KMS-11 (cell line): ENCODE measurements at regions not wholly inside any gene's neighbourhood (a gene's known extent, or its start where the extent isn't known, plus 50 kb on each side); places are given as distances from the start of the nearest gene placed in this dataset.

Experiments used
- H2AFZ ChIP-seq: fragments of 200-600 bp; sonication (generic); 2 replicates; pipeline ENCODE4 v1.6.1; 2016; ENCODE audit warnings: antibody characterized with exemption, mixed run types, low read depth
- H3K27ac ChIP-seq: fragments of 200-600 bp; sonication (generic); 2 replicates; pipeline ENCODE4 v1.6.1; 2016; ENCODE audit warnings: mild to moderate bottlenecking, mixed run types
- H3K27me3 ChIP-seq: fragments of 200-600 bp; sonication (generic); 2 replicates; pipeline ENCODE4 v1.6.1; 2017; ENCODE audit warnings: mild to moderate bottlenecking, low read depth, mixed run types, moderate library complexity; ENCODE audit not compliant: insufficient read depth
- H3K36me3 ChIP-seq: fragments of 200-600 bp; sonication (generic); 2 replicates; pipeline ENCODE4 v1.6.1; 2017; ENCODE audit warnings: mild to moderate bottlenecking, mixed run types; ENCODE audit not compliant: insufficient read depth
- H3K4me1 ChIP-seq: fragments of 200-600 bp; sonication (generic); 2 replicates; pipeline ENCODE4 v1.6.1; 2016; ENCODE audit warnings: mild to moderate bottlenecking, low read depth, mixed run types; ENCODE audit not compliant: poor library complexity, severe bottlenecking
- H3K4me2 ChIP-seq: fragments of 200-600 bp; sonication (generic); 2 replicates; pipeline ENCODE4 v1.7.0; 2016; ENCODE audit warnings: mild to moderate bottlenecking, mixed run types
- H3K4me3 ChIP-seq: fragments of 200-600 bp; sonication (generic); IDR thresholded peaks from 2 replicates; pipeline ENCODE4 v1.6.1; 2017; ENCODE audit warnings: low read depth, low read length, mixed read lengths; ENCODE audit not compliant: insufficient read depth
- H3K79me2 ChIP-seq: fragments of 200-600 bp; sonication (generic); 2 replicates; pipeline ENCODE4 v1.6.1; 2016; ENCODE audit warnings: low read depth, mixed run types; ENCODE audit not compliant: insufficient read depth
- H3K9ac ChIP-seq: fragments of 200-600 bp; sonication (generic); 2 replicates; pipeline ENCODE4 v1.6.1; 2016; ENCODE audit warnings: mild to moderate bottlenecking, mixed run types
- H4K20me1 ChIP-seq: fragments of 200-600 bp; sonication (generic); 2 replicates; pipeline ENCODE4 v1.6.1; 2016; ENCODE audit warnings: mild to moderate bottlenecking, mixed run types; ENCODE audit not compliant: insufficient read depth
- TF ChIP-seq, protein P1 (sequence below): fragments of 200-600 bp; sonication (generic); conservative IDR thresholded peaks from 2 replicates; pipeline ENCODE4 v1.6.1; 2017; ENCODE audit warnings: low read depth, mild to moderate bottlenecking, antibody characterized with exemption, low read length, moderate library complexity, mixed read lengths

DNA sequence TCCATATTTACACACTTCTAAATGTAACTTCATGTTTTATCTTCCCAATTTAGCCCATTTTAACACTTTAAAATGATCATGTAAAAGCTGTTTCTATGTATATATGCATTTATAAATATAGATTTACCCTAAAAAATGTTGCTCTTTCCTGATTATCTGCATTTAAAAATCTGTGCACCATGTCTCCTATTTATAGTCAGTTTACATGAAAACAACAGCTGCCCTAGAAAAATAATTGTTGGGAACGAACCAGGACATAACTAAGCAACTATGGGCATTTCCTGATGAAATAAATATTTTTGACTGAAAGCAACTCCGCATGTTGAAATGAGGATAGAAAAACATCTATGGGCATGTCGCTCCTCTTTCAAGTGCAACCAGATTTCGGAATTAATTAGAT is 1368.2 kb downstream of the FAM181B start:
- H3K4me1 ChIP-seq = no peaks in the 10 kb centered on the region
- no peak overlapping the region for H3K4me2 ChIP-seq
- H3K27me3 ChIP-seq = no peaks in the 10 kb centered on the region
- H3K9ac ChIP-seq = no peak overlapping the region
- H3K36me3 ChIP-seq = no peaks in the 10 kb centered on the region
- H3K4me3 ChIP-seq = no peak overlapping the region
- no peak overlapping the region for H2AFZ ChIP-seq
- no peaks in the 10 kb centered on the region for H3K79me2 ChIP-seq
- H3K27ac ChIP-seq = no peak overlapping the region
- no peaks in the 10 kb centered on the region for H4K20me1 ChIP-seq
- TF ChIP-seq, protein P1, sequence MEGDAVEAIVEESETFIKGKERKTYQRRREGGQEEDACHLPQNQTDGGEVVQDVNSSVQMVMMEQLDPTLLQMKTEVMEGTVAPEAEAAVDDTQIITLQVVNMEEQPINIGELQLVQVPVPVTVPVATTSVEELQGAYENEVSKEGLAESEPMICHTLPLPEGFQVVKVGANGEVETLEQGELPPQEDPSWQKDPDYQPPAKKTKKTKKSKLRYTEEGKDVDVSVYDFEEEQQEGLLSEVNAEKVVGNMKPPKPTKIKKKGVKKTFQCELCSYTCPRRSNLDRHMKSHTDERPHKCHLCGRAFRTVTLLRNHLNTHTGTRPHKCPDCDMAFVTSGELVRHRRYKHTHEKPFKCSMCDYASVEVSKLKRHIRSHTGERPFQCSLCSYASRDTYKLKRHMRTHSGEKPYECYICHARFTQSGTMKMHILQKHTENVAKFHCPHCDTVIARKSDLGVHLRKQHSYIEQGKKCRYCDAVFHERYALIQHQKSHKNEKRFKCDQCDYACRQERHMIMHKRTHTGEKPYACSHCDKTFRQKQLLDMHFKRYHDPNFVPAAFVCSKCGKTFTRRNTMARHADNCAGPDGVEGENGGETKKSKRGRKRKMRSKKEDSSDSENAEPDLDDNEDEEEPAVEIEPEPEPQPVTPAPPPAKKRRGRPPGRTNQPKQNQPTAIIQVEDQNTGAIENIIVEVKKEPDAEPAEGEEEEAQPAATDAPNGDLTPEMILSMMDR = no peak

DNA sequence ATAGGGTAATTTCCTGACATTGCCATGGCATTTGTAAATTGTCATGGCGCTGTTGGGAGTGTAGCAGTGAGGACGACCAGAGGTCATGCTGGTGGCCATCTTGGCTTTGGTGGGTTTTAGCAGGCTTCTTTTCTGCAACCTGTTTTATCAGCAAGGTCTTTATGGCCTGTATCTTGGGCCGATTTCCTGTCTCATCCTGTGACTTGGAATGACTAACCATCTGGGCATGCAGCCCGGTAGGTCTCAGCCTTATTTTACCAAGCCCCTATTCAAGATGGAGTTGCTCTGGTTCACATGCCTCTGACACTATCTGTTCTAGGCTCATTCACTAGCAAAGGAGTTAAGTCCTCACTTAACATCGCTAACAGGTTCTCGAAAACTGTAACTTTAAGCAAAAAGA is 1374.2 kb downstream of the FAM181B start:
- Histone ChIP-seq H3K4me2 (no peak overlapping the region), H3K4me3 (no peak overlapping the region), H3K27me3 (no peaks in the 10 kb centered on the region), H3K9ac (no peak overlapping the region), H3K79me2 (no peaks in the 10 kb centered on the region), H4K20me1 (no peaks in the 10 kb centered on the region), H2AFZ (no peak overlapping the region), H3K4me1 (no peaks in the 10 kb centered on the region), H3K36me3 (no peaks in the 10 kb centered on the region), H3K27ac (no peak overlapping the region)
- TF ChIP-seq, protein P1 = no peak

DNA sequence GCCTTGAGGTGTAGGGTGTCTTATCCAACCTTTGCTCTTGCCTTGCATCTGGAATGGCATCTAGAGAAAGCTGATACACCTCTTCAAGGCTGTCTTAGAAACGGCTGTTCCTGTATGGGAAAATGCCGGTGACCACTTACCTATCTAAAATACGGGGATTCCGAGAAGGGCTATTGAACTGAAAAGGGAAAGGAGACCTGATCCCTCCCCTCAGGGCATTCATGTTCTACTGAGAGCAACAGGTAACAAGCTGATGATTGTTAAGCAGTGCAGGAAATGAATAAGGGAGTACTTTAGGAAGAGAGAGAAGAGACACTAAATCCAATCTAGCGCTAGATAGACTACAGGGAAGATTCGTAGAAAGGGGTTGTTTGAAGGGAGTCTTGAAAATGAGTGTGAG is 1388.1 kb downstream of the FAM181B start:
- no peak overlapping the region for H3K4me2 ChIP-seq
- no peaks in the 10 kb centered on the region for H4K20me1 ChIP-seq
- H3K4me3 ChIP-seq = no peak overlapping the region
- H3K36me3 ChIP-seq = no peaks in the 10 kb centered on the region
- H3K27ac ChIP-seq = no peak overlapping the region
- H3K27me3 ChIP-seq = no peaks in the 10 kb centered on the region
- no peak overlapping the region for H3K9ac ChIP-seq
- TF ChIP-seq, protein P1 = no peak
- no peak overlapping the region for H2AFZ ChIP-seq
- peaks cover 3% of the 10 kb centered on the region for H3K4me1 ChIP-seq
- H3K79me2 ChIP-seq = no peaks in the 10 kb centered on the region

DNA sequence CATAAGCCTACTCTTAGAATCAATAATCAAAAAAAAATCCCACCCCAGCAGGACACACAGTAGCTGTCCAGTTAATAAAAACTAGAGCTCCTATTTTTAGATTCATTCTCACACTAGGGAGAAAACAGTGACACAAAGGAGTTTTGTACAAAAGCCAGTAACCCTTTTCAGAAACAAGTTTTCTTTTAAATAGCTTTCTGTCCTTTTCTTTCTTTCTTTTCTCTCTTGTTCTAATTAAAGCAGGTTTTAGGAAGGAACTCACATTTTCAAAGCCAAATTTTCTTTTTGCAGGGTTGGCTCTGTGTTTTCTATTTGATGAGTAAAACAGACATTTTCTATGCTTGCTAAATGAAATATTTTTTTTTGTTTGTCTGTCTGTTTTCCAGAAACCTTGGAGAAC is 1390.7 kb downstream of the FAM181B start:
- TF ChIP-seq, protein P1 = no peak
- H3K79me2 ChIP-seq = no peaks in the 10 kb centered on the region
- H3K4me1 ChIP-seq = peaks cover 3% of the 10 kb centered on the region
- H3K36me3 ChIP-seq = no peaks in the 10 kb centered on the region
- no peaks in the 10 kb centered on the region for H4K20me1 ChIP-seq
- no peaks in the 10 kb centered on the region for H3K27me3 ChIP-seq
- no peak overlapping the region for H3K9ac ChIP-seq
- no peak overlapping the region for H3K4me3 ChIP-seq
- no peak overlapping the region for H3K4me2 ChIP-seq
- H2AFZ ChIP-seq = no peak overlapping the region
- H3K27ac ChIP-seq = no peak overlapping the region
